AG04450 (cell line): ENCODE measurements at regions not wholly inside any gene's neighbourhood (a gene's known extent, or its start where the extent isn't known, plus 50 kb on each side); places are given as distances from the start of the nearest gene placed in this dataset.
"Not testable (repeated sequence)": the region's sequence is repeated elsewhere in the genome, so short reads cannot be mapped to it uniquely, and the experiment has no call there.

Experiments used
- CTCF ChIA-PET: fragments of 300-600, 350-600 bp; formaldehyde crosslinking; extraction: SDS; loops from one replicate; lab custom pipeline; 2022; ENCODE audit warnings: antibody characterized with exemption, inconsistent platforms; lab: Charles Lee
- POLR2A ChIA-PET: fragments of 350-600 bp; formaldehyde crosslinking; extraction: SDS; loops from one replicate; lab custom pipeline; 2021; ENCODE audit warnings: antibody characterized with exemption, inconsistent platforms; lab: Yijun Ruan, JAX
- DNase-seq: peaks from one replicate; pipeline ENCODE4 v3.0.0-alpha.2; 2011; ENCODE audit warnings: low read depth, low spot score
- H3K27ac ChIP-seq: one replicate; pipeline ENCODE4 v1.5.1; 2012; ENCODE audit warnings: low read depth, low read length, control low read depth
- H3K27me3 ChIP-seq: one replicate; pipeline ENCODE4 v1.6.0; 2012; ENCODE audit warnings: low read length; ENCODE audit not compliant: control insufficient read depth, insufficient read depth
- H3K4me3 ChIP-seq: 2 replicates; pipeline ENCODE4 v1.5.1; 2011; ENCODE audit warnings: mild to moderate bottlenecking, low read depth, low read length, control low read depth
- H3K9me3 ChIP-seq: 2 replicates; pipeline ENCODE4 v1.5.1; 2012; ENCODE audit warnings: low read length; ENCODE audit not compliant: control insufficient read depth, insufficient read depth
- CTCF ChIP-seq: IDR thresholded peaks from 2 replicates; pipeline ENCODE4 v1.5.1; 2011; ENCODE audit warnings: low read depth, low read length, control low read depth, inconsistent platforms

GRCh38 chr7:57638666-57639065, 188.7 kb downstream of the ZNF716 start:
- CTCF ChIA-PET: no interaction called here
- peaks cover 22% of the 10 kb centered on the region for H3K9me3 ChIP-seq
- H3K27me3 ChIP-seq: no peaks in the 10 kb centered on the region
- DNase-seq: no peak
- H3K4me3 ChIP-seq: no peak overlapping the region
- TF ChIP-seq CTCF: no peak
- POLR2A ChIA-PET: no interaction called here
- no peak overlapping the region for H3K27ac ChIP-seq

- Histone ChIP-seq H3K9me3 (peaks cover 43% of the 10 kb centered on the region), H3K27me3 (no peaks in the 10 kb centered on the region), H3K27ac (no peak overlapping the region), H3K4me3 (no peak overlapping the region)
- no peak for TF ChIP-seq CTCF
- CTCF ChIA-PET: no interaction called here
- POLR2A ChIA-PET: no interaction called here
- no peak for DNase-seq
These were observed 191.6 kb downstream of the ZNF716 start for GRCh38 chr7:57641521-57642067.

DNA sequence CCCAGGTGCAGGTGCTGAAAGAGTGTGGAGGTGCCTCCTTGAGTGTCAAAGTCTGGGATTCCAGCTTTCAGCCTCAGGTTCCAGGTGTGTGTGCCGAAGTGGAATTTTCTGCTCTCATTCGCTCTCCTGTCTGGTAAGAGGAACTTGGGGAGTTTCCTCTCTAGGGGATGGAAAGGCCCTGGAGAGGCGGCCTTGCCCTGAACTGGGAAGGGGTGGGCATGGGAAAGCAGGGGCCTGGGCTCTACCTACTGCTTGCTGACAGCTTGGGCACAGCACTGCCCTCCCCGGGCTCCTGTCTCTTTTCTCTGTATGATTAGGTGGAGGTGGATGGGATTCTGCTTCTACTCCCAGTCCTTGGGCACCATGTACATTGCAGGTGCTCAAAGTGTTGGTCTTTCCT, 192.8 kb downstream of the ZNF716 start:
- ChIA-PET CTCF (no interaction called here), POLR2A (no interaction called here)
- Histone ChIP-seq H3K9me3 (peaks cover 54% of the 10 kb centered on the region), H3K4me3 (no peak overlapping the region), H3K27me3 (no peaks in the 10 kb centered on the region), H3K27ac (no peak overlapping the region)
- DNase-seq: no peak
- TF ChIP-seq CTCF: no peak

DNA sequence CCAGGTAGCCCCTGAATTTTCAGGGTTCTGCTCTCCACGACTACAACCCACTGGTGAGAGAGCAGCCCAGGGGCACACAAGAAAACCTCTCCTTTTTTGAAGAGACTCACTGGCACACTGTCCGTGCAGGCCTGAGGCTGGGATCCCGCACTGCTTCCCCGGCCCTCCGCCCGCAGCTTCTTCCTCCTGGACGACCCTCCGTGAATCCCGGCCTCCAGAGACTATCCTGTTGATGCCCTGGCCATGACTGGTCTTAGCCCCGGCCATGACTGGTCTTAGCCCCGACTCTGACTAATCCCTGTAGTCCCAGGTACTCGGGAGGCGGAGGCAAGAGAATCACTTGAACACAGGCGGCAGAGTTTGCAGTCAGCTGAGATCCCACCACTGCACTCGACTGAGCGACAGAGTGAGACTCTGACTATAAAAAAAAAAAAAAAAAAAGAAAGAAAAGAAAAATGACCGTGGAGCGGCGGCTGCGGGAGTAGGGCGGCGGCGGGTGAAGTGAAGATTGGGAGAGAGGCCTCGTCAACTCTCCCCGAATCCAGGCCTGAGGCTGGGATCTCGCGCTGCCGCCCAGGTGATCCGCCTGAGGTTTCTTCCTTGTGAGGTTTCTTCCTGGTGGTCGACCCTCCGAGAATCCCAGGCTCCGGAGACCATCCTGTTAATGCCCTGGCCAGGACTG, 196.4 kb downstream of the ZNF716 start:
- H3K27me3 ChIP-seq: no peaks in the 10 kb centered on the region
- no peak overlapping the region for H3K27ac ChIP-seq
- no peak overlapping the region for H3K4me3 ChIP-seq
- POLR2A ChIA-PET: no interaction called here
- CTCF ChIA-PET: no interaction called here
- peaks cover 84% of the 10 kb centered on the region for H3K9me3 ChIP-seq
- DNase-seq: no peak
- TF ChIP-seq CTCF: no peak

DNA sequence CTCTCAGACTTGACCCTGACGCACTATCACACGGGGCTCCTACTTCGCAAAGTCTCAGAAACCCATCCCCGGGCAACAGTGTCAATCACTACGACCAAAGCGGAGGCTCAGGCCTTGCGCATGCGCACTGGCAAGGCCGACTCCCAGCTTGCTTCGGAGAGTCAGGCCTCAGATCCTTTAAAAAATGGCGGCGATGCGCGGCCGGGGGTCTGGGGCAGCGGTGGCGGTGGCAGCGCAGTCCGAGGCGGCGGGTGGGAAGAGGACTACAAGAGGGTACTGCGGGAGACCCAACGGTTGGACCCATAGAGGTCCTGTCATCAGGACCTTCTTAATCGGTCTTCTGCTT, 196.9 kb downstream of the ZNF716 start:
- Histone ChIP-seq H3K9me3 (peaks cover 84% of the 10 kb centered on the region), H3K27me3 (no peaks in the 10 kb centered on the region), H3K4me3 (no peak overlapping the region), H3K27ac (no peak overlapping the region)
- CTCF ChIA-PET: no interaction called here
- POLR2A ChIA-PET: no interaction called here
- no peak for TF ChIP-seq CTCF
- no peak for DNase-seq

DNA sequence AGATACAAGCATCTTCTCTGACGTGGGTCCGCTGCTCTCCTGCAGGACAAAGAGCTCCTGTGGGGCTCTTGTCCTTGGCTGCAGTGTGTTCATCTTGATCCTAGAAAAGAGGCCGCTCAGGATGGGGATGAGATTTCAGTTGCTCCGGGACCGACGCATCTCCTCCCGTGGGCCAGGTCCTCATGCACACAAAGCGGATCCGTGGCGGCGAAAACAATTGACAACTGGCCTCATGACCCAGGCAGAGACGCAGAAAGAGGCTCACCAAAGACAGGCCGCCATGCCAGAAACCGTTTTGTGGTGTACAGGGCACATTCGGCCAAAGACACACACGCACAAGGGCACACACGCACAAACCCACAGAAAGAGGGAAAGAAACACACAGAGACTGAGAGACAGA, 200.4 kb downstream of the ZNF716 start:
- H3K27me3 ChIP-seq, POLR2A ChIA-PET, H3K27ac ChIP-seq, CTCF ChIA-PET, H3K4me3 ChIP-seq, DNase-seq: not testable (repeated sequence)
- H3K9me3 ChIP-seq: peaks cover 95% of the 10 kb centered on the region
